ENCODE measurements at regions not wholly inside any gene's neighbourhood (a gene's known extent, or its start where the extent isn't known, plus 50 kb on each side); places are given as distances from the start of the nearest gene placed in this dataset.

- H3K27ac Mint-ChIP-seq: no peak overlapping the region
- Histone ChIP-seq H3K4me3 (replicated peaks in 1 of 3; ENCODE audit: low read depth in 2 of 3, low read length in 3 of 3) (no peak overlapping the region), H3K79me2 (ENCODE audit: insufficient read depth, low read length) (no peaks in the 10 kb centered on the region), H3K27ac (ENCODE audit: low read depth in 1 of 2, low read length in 2 of 2) (no peak overlapping the region), H3K4me2 (replicated peaks; ENCODE audit: extremely low read depth, low read length, poor library complexity, severe bottlenecking) (no peak overlapping the region), H3K27me3 (ENCODE audit: control insufficient read depth in 2 of 2, insufficient read depth in 2 of 2, low read length in 2 of 2) (peaks cover 78 to 93% of the 10 kb centered on the region in 2 donors), H3K9me3 (replicated peaks in 1 of 2; ENCODE audit: control insufficient read depth in 1 of 2, insufficient read depth in 1 of 2, low read length in 2 of 2) (no peaks in the 10 kb centered on the region), H3K9ac (ENCODE audit: insufficient read depth, low read length, poor library complexity, severe bottlenecking) (no peak overlapping the region), H2AFZ (ENCODE audit: insufficient read depth, low read depth, low read length, poor library complexity, severe bottlenecking) (no peak overlapping the region), H4K20me1 (ENCODE audit: insufficient read depth, low read length) (no peaks in the 10 kb centered on the region), H3K4me1 (ENCODE audit: control insufficient read depth in 1 of 2, insufficient read depth in 2 of 2, low read length in 2 of 2) (no peaks in the 10 kb centered on the region), H3K36me3 (replicated peaks in 1 of 2; ENCODE audit: control insufficient read depth in 1 of 2, insufficient read depth in 2 of 2, low read length in 2 of 2) (no peaks in the 10 kb centered on the region)
- DNase-seq: no peak
- 86% methylated on average over 4 of the region's 4 CpGs for WGBS (ENCODE audit: insufficient coverage)
- H3K9me3 Mint-ChIP-seq: peaks cover 0 to 10% (median 2%) of the 10 kb centered on the region in 7 donors
- H3K27me3 Mint-ChIP-seq (ENCODE audit: low read depth in 3 of 3): peaks cover 68 to 85% (median 72%) of the 10 kb centered on the region in 3 donors
- no peaks in the 10 kb centered on the region for H3K36me3 Mint-ChIP-seq
- TF ChIP-seq CTCF (IDR thresholded peaks at IDR 0.05): no peak
- H3K4me3 Mint-ChIP-seq: peak overlapping the region in 1 of 2 donors; percentile 32
- no peaks in the 10 kb centered on the region for H3K4me1 Mint-ChIP-seq
- intact Hi-C loops (cut with micrococcal nuclease): no loop called here
Observed at GRCh38 chr2:217307023-217307422, 447.2 kb upstream of the TNP1 start.

GRCh38 chr2:217305882-217306281, 446.0 kb upstream of the TNP1 start:
- DNase-seq: no peak

More at GRCh38 chr2:217305882-217306281, 446.0 kb upstream of the TNP1 start:
- WGBS (ENCODE audit: insufficient coverage): 73% methylated on average over 3 of the region's 3 CpGs
- no peak overlapping the region for H3K4me3 ChIP-seq (replicated peaks in 1 of 3; ENCODE audit: low read depth in 2 of 3, low read length in 3 of 3)
- no peaks in the 10 kb centered on the region for H3K9me3 ChIP-seq (replicated peaks in 1 of 2; ENCODE audit: control insufficient read depth in 1 of 2, insufficient read depth in 1 of 2, low read length in 2 of 2)
- H3K4me2 ChIP-seq (replicated peaks; ENCODE audit: extremely low read depth, low read length, poor library complexity, severe bottlenecking): no peak overlapping the region
- no peak overlapping the region for H3K9ac ChIP-seq (ENCODE audit: insufficient read depth, low read length, poor library complexity, severe bottlenecking)
- H3K4me1 ChIP-seq (ENCODE audit: control insufficient read depth in 1 of 2, insufficient read depth in 2 of 2, low read length in 2 of 2): peaks cover 0 to 7% of the 10 kb centered on the region in 2 donors
- no peak overlapping the region for H2AFZ ChIP-seq (ENCODE audit: insufficient read depth, low read depth, low read length, poor library complexity, severe bottlenecking)
- peaks cover 0 to 10% (median 2%) of the 10 kb centered on the region in 7 donors for H3K9me3 Mint-ChIP-seq
- H3K36me3 Mint-ChIP-seq: no peaks in the 10 kb centered on the region
- peaks cover 73 to 95% (median 79%) of the 10 kb centered on the region in 3 donors for H3K27me3 Mint-ChIP-seq (ENCODE audit: low read depth in 3 of 3)
- TF ChIP-seq CTCF (IDR thresholded peaks at IDR 0.05): no peak
- no peak overlapping the region for H3K27ac Mint-ChIP-seq
- no peak overlapping the region for H3K27ac ChIP-seq (ENCODE audit: low read depth in 1 of 2, low read length in 2 of 2)
- H3K79me2 ChIP-seq (ENCODE audit: insufficient read depth, low read length): no peaks in the 10 kb centered on the region
- no peaks in the 10 kb centered on the region for H3K36me3 ChIP-seq (replicated peaks in 1 of 2; ENCODE audit: control insufficient read depth in 1 of 2, insufficient read depth in 2 of 2, low read length in 2 of 2)
- no peaks in the 10 kb centered on the region for H4K20me1 ChIP-seq (ENCODE audit: insufficient read depth, low read length)
- H3K27me3 ChIP-seq (ENCODE audit: control insufficient read depth in 2 of 2, insufficient read depth in 2 of 2, low read length in 2 of 2): peaks cover 79 to 93% of the 10 kb centered on the region in 2 donors
- peak overlapping the region in 1 of 2 donors; percentile 47 for H3K4me3 Mint-ChIP-seq
- intact Hi-C loops (cut with micrococcal nuclease): no loop called here
- H3K4me1 Mint-ChIP-seq: peaks cover 8% of the 10 kb centered on the region

All from CD14-positive monocyte (primary cell).